GM12891 (cell line): ENCODE measurements at regions not wholly inside any gene's neighbourhood (a gene's known extent, or its start where the extent isn't known, plus 50 kb on each side); places are given as distances from the start of the nearest gene placed in this dataset.

ENCODE experiments used
- PAX5 ChIP-seq: IDR thresholded peaks from 2 replicates; pipeline ENCODE4 v1.6.1; 2011; ENCODE audit warnings: low read length, moderate library complexity, mild to moderate bottlenecking; ENCODE audit not compliant: insufficient read depth, severe bottlenecking
- POLR2A ChIP-seq: IDR thresholded peaks from 2 replicates; pipeline ENCODE4 v1.6.1; 2011; ENCODE audit warnings: low read depth, low read length, control low read depth
- POLR2AphosphoS5 ChIP-seq: IDR thresholded peaks from 2 replicates; pipeline ENCODE4 v1.6.1; 2011; ENCODE audit warnings: low read depth, low read length, control low read depth
- TAF1 ChIP-seq: IDR thresholded peaks from 2 replicates; pipeline ENCODE4 v1.6.1; 2011; ENCODE audit warnings: low read depth, low read length, control low read depth

- TF ChIP-seq POLR2A: no peak
- TF ChIP-seq POLR2AphosphoS5: no peak
- no peak for TF ChIP-seq TAF1
- TF ChIP-seq PAX5: no peak
These were observed 153.6 kb upstream of the PPP2R2D start for GRCh38 chr10:131747251-131747650.
